Calu3 (cell line): ENCODE measurements at regions not wholly inside any gene's neighbourhood (a gene's known extent, or its start where the extent isn't known, plus 50 kb on each side); places are given as distances from the start of the nearest gene placed in this dataset.

Experiments used
- BruUV-seq: library from RNA; stranded (reverse); fragments of 400-500 nt; replicated peaks from 2 replicates; lab custom pipeline; 2021; lab: Mats Ljungman, UMichigan
- CTCF ChIA-PET: fragments of 300-600 bp; sonication (Branson Sonifier 250); formaldehyde crosslinking; loops from one replicate; lab custom pipeline; 2022; ENCODE audit warnings: antibody characterized with exemption; lab: Charles Lee
- DNase-seq: peaks from one replicate; pipeline ENCODE4 v3.0.0; 2022
- H3K27ac Mint-ChIP-seq: one replicate; pipeline ENCODE4 v1.8.0; 2022; ENCODE audit warnings: mixed read lengths; ENCODE audit not compliant: unreplicated experiment
- H3K27me3 Mint-ChIP-seq: one replicate; pipeline ENCODE4 v1.8.0; 2022; ENCODE audit warnings: mixed read lengths; ENCODE audit not compliant: unreplicated experiment
- H3K36me3 Mint-ChIP-seq: one replicate; pipeline ENCODE4 v1.8.0; 2022; ENCODE audit warnings: mild to moderate bottlenecking, moderate library complexity, mixed read lengths; ENCODE audit not compliant: insufficient read depth, unreplicated experiment
- H3K4me1 Mint-ChIP-seq: one replicate; pipeline ENCODE4 v1.8.0; 2022; ENCODE audit warnings: mild to moderate bottlenecking, low read depth, mixed read lengths; ENCODE audit not compliant: unreplicated experiment
- H3K4me3 Mint-ChIP-seq: one replicate; pipeline ENCODE4 v1.8.0; 2022; ENCODE audit warnings: mild to moderate bottlenecking, low read depth, moderate library complexity, mixed read lengths; ENCODE audit not compliant: unreplicated experiment
- H3K9me3 Mint-ChIP-seq: one replicate; pipeline ENCODE4 v1.8.0; 2022; ENCODE audit warnings: low read depth, mixed read lengths; ENCODE audit not compliant: unreplicated experiment
- intact Hi-C: fragments of 100-400 bp; cut with micrococcal nuclease; formaldehyde crosslinking; loops from one replicate; pipeline ENCODE4 v1.10.0; 2022; ENCODE audit not compliant: unreplicated experiment
- TF ChIP-seq, protein P1 (sequence below): fragments of 200-600 bp; IDR thresholded peaks from one replicate; pipeline ENCODE4 v1.8.0; 2022; ENCODE audit warnings: antibody characterized with exemption; ENCODE audit not compliant: unreplicated experiment

DNA sequence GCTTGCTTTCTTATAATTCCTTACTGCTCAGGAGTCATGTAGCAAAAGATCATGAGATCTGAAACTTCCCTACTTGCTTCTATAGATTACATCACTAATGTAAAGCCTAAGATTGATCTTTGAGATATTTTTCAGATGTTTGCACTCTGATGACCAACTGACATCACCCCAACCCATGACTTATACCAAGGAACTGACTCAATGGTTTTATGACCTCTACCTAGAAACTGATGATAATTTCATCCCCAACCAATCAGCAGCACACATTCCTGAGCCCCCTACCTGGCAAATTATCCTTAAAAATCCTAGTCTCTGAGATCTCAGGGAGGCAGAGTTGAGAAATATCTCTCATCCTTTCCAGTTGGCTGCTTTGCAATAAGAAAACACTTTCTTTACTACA lies 122.3 kb upstream of the CAMK1G start:
- intact Hi-C loops: no loop called here
- H3K4me1 Mint-ChIP-seq: no peaks in the 10 kb centered on the region
- CTCF ChIA-PET: no interaction called here
- TF ChIP-seq, protein P1, sequence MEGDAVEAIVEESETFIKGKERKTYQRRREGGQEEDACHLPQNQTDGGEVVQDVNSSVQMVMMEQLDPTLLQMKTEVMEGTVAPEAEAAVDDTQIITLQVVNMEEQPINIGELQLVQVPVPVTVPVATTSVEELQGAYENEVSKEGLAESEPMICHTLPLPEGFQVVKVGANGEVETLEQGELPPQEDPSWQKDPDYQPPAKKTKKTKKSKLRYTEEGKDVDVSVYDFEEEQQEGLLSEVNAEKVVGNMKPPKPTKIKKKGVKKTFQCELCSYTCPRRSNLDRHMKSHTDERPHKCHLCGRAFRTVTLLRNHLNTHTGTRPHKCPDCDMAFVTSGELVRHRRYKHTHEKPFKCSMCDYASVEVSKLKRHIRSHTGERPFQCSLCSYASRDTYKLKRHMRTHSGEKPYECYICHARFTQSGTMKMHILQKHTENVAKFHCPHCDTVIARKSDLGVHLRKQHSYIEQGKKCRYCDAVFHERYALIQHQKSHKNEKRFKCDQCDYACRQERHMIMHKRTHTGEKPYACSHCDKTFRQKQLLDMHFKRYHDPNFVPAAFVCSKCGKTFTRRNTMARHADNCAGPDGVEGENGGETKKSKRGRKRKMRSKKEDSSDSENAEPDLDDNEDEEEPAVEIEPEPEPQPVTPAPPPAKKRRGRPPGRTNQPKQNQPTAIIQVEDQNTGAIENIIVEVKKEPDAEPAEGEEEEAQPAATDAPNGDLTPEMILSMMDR: no peak
- H3K4me3 Mint-ChIP-seq: no peak overlapping the region
- H3K9me3 Mint-ChIP-seq: peaks cover 3% of the 10 kb centered on the region
- H3K36me3 Mint-ChIP-seq: no peaks in the 10 kb centered on the region
- H3K27me3 Mint-ChIP-seq: peaks cover 93% of the 10 kb centered on the region
- no peak overlapping the region for H3K27ac Mint-ChIP-seq
- no peak for DNase-seq
- BruUV-seq: no TSS peak

GRCh38 chr1:209462433-209462832 lies 121.1 kb upstream of the CAMK1G start:
- Mint-ChIP-seq H3K4me1 (no peaks in the 10 kb centered on the region), H3K9me3 (peaks cover 3% of the 10 kb centered on the region), H3K27me3 (peaks cover 90% of the 10 kb centered on the region), H3K36me3 (no peaks in the 10 kb centered on the region), H3K27ac (no peak overlapping the region), H3K4me3 (no peak overlapping the region)
- no TSS peak for BruUV-seq
- DNase-seq: no peak
- intact Hi-C loops: no loop called here
- CTCF ChIA-PET: no interaction called here
- TF ChIP-seq, protein P1: no peak

DNA sequence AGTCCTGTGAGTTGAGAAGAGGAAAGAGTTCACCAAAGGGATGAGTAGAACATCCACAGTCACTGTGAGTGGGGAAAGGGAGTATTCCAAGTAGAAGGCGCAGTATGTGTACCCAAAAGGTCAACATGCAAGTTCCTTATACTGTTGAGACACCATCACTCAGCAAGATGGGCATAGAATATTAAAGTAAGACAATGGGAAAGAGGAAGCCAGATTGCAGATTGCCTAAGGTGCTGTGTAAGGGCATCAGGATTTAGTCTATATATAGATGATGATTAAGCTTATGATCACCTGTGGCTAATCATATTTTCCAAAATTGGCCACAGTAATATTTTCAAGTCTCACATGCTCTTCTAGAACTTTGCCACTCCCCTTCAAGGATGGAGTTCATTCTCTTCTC lies 120.1 kb upstream of the CAMK1G start:
- Mint-ChIP-seq H3K4me1 (no peaks in the 10 kb centered on the region), H3K27ac (no peak overlapping the region), H3K36me3 (no peaks in the 10 kb centered on the region), H3K4me3 (no peak overlapping the region), H3K27me3 (peaks cover 90% of the 10 kb centered on the region), H3K9me3 (peaks cover 3% of the 10 kb centered on the region)
- TF ChIP-seq, protein P1: no peak
- BruUV-seq: no TSS peak
- intact Hi-C loops: no loop called here
- DNase-seq: no peak
- CTCF ChIA-PET: interaction anchor here (0.6 kb wide), 1 partner anchor 76 kb away, joined by 5 read pairs; no protein-coding TSS in a partner anchor

DNA sequence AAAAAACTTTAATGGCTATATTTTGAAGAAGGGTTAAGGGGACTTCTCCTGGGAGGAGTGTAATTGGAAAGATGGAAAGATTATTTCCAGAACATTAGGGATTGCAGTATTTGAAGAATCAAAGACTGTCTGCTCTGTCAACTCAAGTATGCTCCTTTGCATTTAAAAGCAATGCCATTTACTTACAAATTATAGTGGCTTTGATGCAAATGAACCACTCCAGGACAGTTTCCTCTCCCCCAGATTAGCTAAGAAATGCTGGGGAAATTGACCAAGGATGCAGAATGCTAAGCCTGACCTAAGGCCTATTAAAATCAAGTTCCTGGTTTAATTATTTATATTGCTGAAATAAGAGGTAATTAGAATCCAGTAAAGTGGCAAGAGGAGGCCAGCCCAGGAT lies 110.5 kb upstream of the CAMK1G start:
- intact Hi-C loops: no loop called here
- H3K4me3 Mint-ChIP-seq: no peak overlapping the region
- H3K27me3 Mint-ChIP-seq: peaks cover 93% of the 10 kb centered on the region
- CTCF ChIA-PET: no interaction called here
- H3K9me3 Mint-ChIP-seq: peaks cover 3% of the 10 kb centered on the region
- TF ChIP-seq, protein P1: no peak
- BruUV-seq: no TSS peak
- H3K4me1 Mint-ChIP-seq: no peaks in the 10 kb centered on the region
- H3K27ac Mint-ChIP-seq: no peak overlapping the region
- no peak for DNase-seq
- H3K36me3 Mint-ChIP-seq: no peaks in the 10 kb centered on the region

- no peak for DNase-seq
- Mint-ChIP-seq H3K36me3 (no peaks in the 10 kb centered on the region), H3K4me1 (no peaks in the 10 kb centered on the region), H3K27me3 (peaks cover 87% of the 10 kb centered on the region), H3K4me3 (no peak overlapping the region), H3K27ac (no peak overlapping the region), H3K9me3 (peaks cover 2% of the 10 kb centered on the region)
- no TSS peak for BruUV-seq
- intact Hi-C loops: no loop called here
- CTCF ChIA-PET: no interaction called here
- TF ChIP-seq, protein P1: no peak
Observed at GRCh38 chr1:209480345-209480744, 103.2 kb upstream of the CAMK1G start.
